HG03571 (cell line): ENCODE measurements at regions not wholly inside any gene's neighbourhood (a gene's known extent, or its start where the extent isn't known, plus 50 kb on each side); places are given as distances from the start of the nearest gene placed in this dataset.
"Not testable (repeated sequence)": the region's sequence is repeated elsewhere in the genome, so short reads cannot be mapped to it uniquely, and the experiment has no call there.

Experiments used
- ATAC-seq: cut with Tn5 transposase; IDR thresholded peaks from one replicate; pipeline ENCODE4 v1.9.1; 2021; ENCODE audit not compliant: unreplicated experiment

DNA sequence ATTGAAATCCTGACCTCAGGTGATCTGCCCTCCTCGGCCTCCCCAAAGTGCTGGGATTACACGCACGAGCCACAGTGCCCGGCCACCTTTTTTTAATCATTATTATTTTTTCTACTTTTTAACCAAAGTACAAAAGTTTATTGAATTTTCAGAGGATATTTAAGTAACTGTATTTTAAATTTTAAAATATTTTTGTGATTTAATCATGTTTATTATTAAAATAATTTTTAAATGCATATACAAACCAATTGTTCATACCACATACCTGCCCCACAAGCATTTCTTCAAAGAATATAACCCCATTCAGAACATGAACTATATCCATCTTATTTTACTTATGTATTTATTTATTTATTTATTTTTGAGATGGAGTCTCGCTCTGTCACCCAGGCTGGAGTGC is 163.6 kb upstream of the MAP2 start:
- no peak for ATAC-seq

DNA sequence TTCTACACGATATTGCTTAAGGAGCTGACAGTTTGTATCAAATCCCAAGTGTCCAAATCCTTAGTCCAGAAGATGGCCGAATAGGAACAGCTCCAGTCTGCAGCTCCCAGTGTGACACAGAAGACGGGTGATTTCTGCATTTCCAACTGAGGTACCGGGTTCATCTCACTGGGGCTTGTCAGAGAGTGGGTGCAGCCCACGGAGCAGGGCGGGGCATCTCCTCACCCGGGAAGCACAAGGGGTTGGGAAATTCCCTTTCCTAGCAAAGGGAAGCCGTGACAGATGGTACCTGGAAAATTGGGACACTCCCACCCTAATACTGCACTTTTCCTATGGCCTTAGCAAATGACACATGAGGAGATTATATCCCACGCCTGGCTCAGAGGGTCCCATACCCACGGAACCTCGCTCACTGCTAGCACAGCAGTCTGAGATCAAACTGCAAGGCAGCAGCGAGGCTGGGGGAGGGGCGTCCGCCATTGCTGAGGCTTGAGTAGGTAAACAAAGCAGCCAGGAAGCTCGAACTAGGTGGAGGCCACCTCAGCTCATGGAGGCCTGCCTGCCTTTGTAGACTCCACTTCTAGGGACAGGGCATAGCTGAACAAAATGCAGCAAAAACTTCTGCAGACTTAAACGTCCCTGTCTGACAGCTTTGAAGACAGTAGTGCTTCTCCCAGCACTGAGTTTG is 162.3 kb upstream of the MAP2 start:
- ATAC-seq, result not testable (repeated sequence)

DNA sequence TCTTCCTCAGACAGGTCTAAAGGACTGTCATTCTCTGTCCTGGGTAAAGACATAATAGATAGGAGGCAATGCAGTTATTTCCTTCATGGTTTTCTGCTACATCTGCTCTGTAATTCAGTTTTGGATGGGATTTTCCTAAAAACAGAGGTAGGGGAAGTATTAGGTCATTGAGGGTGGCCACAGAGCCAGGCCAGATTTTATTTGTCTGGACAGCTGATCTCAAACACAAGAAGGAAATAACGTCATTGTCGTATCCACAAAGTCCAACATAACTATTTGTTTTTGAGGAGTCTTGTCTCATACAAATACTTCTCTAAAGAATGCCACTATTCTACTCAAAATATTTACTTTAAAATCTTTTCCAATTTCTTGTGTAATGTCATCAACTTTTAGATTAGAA is 154.8 kb upstream of the MAP2 start:
- no peak for ATAC-seq

DNA sequence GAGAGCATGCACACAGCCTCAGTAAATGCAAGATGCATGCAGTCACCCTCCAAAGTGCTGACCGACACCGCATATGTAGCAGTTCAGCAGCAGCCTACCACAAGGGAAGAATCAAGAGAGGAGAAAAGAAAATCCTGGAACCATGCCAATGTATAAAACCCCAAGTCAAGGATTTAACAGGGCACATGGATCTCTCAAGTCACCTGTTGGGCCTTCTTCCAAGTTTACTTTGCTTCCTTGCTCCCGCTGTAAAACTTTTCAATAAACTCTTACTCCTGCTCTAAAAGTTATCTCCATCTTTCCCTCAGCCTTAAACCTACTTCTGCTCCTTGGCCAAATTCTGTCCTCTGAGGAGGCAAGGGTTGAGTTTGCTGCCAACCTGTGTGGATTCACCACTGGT is 147.8 kb upstream of the MAP2 start:
- ATAC-seq, result no peak

DNA sequence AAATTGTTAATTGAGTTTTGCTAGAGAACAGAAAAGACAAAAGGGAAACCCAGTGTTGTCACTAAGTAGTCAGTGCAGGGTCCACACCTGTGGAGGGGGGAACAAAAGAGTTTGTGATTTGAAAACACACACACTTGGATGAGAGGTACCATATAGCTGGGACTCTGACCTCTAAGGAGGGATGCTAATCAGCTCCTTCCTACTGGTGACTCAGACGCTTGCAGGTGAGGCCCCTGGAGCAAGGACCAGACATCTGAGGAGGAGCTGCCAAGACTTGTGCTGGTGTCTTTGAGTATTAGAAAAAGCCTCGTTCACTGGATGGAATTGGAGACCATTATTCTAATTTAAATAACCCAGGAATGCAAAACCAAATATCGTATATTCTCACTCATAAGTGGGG is 146.4 kb upstream of the MAP2 start:
- ATAC-seq, result no peak

DNA sequence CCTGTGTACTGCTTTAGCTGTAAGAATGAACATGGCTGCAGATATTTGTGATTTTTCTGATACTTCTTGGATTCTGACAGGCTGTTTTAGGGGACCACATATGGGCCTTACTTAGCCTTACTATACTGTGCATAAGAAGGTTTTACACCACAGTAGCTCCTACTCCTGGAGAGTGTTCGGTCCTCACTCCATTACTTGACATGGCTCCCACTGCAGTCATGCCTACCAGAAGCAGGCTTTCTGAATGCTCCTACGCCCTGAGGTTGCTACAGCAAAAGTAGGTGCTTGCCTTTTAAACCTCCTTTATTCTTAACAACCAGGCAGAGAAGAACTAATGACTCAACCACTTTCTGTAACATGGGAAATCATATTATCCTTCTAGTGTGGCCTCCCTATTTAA is 125.2 kb upstream of the MAP2 start:
- ATAC-seq, result no peak

DNA sequence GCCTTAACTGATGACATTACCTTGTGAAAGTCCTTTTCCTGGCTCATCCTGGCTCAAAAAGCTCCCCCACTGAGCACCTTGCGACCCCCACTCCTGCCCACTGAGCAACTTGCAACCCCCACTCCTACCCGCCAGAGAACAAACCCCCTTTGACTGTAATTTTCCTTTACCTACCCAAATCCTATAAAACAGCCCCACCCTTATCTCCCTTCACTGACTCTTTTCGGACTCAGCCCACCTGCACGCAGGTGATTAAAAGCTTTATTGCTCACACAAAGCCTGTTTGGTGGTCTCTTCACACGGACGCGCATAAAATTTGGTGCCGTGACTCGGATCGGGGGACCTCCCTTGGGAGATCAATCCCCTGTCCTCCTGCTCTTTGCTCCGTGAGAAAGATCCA is 124.4 kb upstream of the MAP2 start:
- ATAC-seq, result not testable (repeated sequence)

DNA sequence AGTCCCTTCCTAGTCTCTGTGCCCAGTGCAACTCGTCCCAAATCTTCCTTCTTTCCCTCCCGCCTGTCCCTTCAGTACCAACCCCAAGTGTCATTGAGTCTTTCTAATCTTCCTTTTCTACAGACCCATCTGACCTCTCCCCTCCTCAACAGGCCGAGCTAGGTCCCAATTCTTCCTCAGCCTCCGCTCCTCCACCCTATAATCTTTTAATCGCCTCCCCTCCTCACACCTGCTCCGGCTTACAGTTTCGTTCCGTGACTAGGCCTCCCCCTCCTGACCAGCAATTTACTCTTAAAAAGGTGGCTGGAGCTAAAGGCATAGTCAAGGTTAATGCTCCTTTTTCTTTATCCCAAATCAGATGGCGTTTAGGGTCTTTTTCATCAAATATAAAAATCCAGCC is 123.1 kb upstream of the MAP2 start:
- ATAC-seq, result not testable (repeated sequence)

DNA sequence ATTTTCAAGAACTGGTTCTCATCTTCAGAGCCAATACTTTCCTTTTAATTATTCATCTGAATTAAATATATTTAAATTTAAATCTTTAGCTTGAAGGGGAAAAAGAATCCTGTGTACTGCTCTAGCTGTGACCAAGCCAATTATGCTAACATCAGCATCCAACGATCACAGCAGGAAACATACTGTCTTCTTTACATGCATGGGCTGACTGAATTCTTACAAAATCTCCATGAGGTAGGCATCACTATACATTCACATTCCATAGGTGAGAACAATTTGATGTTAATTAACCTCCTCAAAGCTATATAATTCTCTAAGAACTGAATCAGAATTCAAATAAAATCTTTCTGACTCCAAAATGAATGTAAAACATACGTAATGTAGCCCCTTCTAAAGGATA is 118.8 kb upstream of the MAP2 start:
- no peak for ATAC-seq

DNA sequence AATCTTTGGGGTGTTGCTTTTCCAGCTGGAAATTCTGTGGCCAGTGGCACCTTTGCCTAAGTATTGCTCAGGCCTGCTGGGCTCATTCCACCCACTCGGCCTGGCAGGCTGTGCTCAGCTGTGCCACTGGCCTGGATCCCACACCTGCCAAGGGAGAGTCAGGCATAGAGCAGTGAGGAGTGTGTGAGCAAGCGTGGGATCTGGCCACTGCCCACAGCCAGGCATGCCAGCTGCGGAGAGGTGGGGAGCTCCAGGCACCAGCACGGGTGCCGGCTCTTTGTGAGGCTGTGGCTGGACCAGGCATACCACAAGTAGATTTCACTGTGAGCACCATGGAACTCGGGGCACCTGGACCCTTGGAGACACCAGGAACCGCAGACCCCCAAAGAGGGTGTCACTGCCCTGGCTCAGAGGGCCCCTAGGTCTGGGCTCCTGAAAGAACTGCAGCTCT is 118.1 kb upstream of the MAP2 start:
- no peak for ATAC-seq

DNA sequence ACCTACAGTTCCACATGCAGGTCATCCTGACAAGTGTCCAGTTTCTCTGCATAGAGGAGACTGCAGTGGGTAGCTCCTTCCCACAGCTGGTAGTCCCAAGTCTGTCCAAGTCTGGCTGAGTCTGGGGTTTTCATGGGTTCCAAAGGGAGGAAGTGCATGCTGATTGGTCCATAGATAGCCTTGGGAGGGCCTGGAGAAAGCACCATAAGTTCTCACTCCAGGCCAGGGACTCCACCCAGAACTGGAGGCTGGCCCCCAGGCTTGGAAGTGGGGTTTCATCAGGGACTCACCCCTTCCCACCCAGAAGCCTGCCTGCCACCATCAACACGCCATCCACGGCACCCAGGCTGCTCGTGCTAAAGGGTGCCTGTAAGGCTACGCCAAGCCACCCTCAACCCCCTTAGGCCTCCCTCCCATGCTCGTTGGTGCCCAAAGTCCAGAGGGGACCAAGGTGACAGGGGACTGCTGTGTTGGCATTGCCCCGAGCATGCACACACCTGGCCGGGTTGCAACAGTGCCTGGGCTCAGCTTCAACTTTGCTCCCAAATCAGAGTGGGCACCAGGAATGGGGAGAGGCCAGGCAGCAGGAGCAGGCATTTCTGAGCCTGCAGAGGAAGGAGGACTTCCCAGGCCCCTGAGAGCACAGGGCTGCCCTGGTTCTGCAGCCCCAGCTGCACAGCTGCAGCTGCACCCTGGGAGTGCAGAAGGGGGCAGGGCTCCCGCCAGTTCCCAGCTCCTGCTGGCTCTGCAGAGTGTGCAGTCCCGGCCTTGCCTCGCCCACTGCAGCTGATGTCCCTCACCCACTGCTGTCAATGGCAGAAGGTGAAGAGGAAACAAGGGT is 116.5 kb upstream of the MAP2 start:
- ATAC-seq, result no peak

DNA sequence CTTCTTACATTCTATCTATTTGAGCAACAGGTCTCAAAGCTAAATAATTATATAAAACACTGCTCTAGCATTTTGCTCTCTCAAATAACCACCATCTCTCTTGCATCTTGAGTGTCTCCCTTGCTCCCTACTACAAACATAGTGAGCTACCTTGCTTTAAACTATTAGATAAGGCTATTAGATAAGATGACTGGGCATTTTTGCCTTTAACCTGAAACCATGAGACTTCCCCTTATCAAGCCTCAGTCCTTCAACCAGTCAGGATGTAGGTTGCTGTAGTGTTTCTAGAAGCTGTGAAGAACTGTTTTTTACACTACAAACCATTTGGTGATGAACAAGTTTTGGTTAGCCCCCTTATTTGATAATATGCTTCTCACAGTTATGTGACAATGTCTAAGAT is 115.4 kb upstream of the MAP2 start:
- ATAC-seq, result no peak

DNA sequence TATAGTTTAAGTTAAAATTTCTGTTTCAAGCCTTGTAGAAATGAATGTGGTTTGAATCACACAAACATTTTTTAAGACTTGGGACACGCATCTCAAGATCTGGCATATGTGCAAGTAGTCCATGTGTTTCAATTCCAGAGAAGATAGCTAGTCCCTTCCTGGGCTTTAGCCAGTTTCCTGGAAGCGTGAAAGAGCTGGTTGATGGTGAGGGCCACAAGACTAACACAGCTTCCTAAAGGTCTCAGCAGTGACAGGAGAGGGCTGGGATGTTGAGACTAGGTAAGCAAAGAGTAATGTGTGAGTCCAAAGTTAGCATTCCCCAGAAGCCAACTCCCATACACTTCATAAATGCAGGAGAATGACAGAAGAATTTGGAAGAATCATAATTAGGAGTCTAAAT is 111.9 kb upstream of the MAP2 start:
- no peak for ATAC-seq

DNA sequence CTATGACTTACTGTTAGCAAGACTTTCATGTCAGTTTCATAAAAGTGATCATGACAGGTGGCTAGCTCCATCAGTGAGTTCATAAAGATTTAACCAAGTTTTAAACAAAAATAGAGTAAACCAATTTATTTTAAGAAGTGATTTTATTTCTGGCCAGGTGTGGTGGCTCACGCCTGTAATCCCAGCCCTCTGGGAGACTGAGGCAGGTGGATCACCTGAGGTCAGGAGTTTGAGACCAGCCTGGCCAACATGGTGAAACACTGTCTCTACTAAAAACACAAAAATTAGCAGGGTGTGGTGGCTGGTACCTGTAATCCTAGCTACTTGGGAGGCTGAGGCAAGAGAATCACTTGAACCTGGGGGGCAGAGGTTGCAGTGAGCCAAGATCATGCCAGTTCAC is 111.4 kb upstream of the MAP2 start:
- ATAC-seq, result not testable (repeated sequence)

DNA sequence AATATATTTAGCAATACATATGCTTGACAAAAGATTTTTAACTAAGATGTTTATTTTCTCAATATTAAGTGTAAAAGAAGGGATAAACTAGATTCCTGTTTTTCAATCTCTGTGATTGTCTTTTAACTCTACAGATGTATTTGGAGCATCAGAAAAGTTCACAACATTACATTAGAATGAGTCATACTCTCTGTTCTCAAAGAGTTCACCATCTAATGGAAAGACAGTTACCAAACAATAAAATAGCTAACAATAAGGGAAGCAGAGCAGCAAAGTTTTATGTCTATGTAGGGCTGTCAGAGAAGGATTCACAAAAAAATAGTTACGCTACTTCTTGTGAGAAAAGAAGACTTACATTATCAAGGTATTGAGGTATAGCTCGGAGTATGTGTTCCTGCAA is 109.2 kb upstream of the MAP2 start:
- no peak for ATAC-seq

DNA sequence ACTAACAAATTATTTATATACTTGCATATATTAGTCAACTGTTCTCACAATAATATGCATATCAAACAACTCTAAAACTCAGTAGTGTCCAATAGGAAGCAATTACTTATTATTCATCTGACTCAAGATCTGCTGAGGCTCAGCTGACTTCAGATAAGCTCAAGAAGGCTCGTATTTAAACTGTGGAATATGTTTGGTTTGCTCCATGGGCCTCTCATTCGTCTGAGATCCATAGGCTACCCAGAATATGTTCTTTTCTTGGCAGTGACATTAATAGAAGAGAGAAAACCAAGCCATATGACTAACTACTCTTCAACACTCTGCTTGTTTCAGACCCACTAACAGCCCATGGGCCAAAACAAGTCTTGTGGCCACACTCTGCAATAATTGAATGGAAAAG is 107.7 kb upstream of the MAP2 start:
- ATAC-seq, result no peak

DNA sequence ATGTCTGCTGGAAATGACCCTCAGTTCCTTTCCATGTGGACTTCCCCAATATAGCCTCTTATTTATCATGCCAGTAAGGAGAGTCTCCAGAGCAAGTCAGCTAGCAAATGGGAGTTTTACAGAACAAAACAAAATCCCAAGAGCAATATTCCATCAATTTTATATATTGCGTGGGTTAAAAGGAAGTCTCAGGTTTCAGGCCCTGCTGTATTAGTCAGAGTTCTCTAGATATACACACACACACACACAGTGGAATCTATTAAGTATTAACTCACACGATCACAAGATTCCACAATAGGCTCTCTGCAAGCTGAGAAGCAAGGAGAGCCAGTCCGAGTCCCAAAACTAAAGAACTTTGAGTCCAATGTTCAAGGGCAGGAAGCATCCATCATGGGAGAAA is 102.8 kb upstream of the MAP2 start:
- ATAC-seq, result no peak

DNA sequence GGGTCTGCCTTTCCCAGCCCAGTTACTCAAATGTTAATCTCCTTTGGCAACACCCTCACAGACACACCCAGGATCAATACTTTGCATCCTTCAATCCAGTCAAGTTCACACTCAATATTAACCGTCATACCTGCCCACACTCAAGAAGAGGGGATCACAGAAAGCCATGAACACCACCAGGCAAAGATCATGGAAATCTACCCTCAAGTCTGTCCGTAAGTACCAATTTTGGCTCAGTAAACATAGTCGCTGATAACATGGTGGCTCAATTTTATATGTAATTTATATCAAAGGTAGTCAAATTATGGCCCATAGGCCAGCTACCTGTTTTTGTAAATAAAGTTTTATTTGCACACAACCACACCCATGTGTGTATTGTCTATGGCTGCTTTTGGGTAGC is 102.3 kb upstream of the MAP2 start:
- ATAC-seq, result no peak

DNA sequence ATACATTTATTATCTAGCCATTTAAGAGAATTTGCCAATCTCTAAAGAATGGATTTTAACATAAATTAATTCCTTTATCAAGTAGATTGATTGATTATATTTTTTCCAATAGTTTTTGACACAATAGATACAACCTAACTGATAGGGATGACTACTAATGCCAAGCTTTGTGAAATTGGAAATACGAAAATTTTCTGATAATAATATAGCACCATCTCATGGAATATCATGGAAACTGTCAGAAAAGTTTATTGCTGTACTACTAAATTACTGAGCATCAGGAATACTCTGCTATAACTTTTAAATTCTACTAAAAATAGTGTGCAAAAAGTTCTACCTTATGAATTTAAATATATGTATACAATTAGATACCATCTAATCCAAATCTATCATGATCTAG is 101.8 kb upstream of the MAP2 start:
- no peak for ATAC-seq

DNA sequence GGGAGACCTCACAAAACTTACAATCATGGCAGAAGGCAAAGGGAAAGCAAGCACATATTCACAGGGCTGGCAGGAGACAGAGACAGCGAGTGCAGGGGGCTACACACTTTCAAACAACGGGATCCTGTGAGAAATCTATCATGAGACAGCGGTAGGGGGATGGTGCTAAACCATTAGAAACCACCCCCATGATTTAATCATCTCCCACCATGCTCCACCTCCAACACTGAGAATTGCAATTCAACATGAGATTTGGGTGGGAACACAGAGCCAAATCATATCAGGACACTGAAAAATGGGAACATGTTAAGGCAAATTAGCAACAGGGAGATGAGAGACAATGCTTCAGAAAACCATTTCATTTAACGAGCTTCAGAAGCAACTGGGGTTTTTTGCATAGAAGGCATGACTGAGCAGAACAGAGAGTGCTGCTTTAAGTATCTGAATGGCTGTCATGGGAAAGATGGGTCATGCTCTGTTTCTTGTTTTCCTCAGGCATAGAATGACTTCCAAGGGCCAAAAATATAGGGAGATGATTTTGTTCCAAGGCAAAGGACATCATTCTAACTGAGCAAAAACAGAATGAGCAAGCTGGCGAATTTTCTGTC is 100.8 kb upstream of the MAP2 start:
- ATAC-seq, result no peak

DNA sequence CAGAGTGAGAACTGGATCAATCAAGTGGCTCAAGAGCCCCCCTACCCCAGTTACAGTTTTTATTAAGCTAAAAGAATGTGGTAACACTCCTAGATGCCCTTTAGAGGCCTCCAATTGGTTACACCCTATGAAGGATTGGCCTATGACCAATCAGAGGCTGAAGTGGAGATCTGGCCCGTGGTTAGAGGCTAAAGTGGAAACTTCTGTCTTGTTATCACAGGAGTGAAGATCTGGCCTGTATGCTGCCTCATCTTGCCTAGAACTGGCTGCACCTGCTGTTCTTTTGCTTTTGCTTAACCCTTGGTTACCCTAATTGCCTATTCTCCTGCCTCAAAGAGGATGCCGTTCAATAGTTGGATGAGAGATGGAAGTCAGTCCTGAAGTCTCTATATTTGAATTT is 100.1 kb upstream of the MAP2 start:
- no peak for ATAC-seq

DNA sequence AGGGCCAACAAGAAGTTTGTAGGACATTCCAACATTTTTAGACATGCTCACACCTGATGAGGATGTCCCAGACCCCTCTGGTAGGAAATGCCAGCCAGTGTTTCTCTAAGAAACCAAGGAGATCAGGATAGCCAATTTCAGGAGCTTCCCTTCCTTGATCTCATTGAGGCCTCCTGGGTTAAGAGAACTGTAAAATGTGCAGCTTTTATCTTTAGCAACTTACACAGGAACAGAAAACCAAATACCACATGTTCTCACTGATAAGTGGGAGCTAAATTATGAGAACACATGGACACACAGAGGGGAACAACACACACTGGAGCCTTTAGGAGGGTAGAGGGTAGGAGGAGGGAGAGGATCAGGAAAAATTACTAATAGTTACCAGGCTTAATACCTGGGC is 99.6 kb upstream of the MAP2 start:
- ATAC-seq, result no peak
